WTC11 (cell line): ENCODE measurements at regions not wholly inside any gene's neighbourhood (a gene's known extent, or its start where the extent isn't known, plus 50 kb on each side); places are given as distances from the start of the nearest gene placed in this dataset.
A peak's percentile ranks its signal among the peaks of the same experiment; 100 is the strongest.

Experiments
- ATAC-seq: fragments of 200-7000 bp; cut with Tn5 transposase; 2 replicates; pipeline ENCODE4 v1.10.0; 2021; ENCODE audit warnings: mild to moderate bottlenecking, moderate library complexity
- CTCF ChIA-PET: fragments of 300-600 bp; sonication (Branson Sonifier 250); formaldehyde crosslinking; loops from one replicate; lab custom pipeline; 2021; ENCODE audit warnings: antibody characterized with exemption; lab: Charles Lee
- POLR2A ChIA-PET: fragments of 350-600 bp; sonication (Branson Sonifier 250); formaldehyde crosslinking; loops from one replicate; lab custom pipeline; 2021; ENCODE audit warnings: antibody characterized with exemption; lab: Charles Lee
- DNase-seq: peaks from one replicate; pipeline ENCODE4 v3.0.0; 2021; ENCODE audit warnings: low spot score
- H3K27ac Mint-ChIP-seq: 2 replicates; pipeline ENCODE4 v1.8.0; 2021; ENCODE audit warnings: mixed read lengths
- H3K27me3 Mint-ChIP-seq: 2 replicates; pipeline ENCODE4 v1.8.0; 2021; ENCODE audit warnings: low read depth, mild to moderate bottlenecking, moderate library complexity, mixed read lengths
- H3K36me3 Mint-ChIP-seq: 2 replicates; pipeline ENCODE4 v1.8.0; 2021; ENCODE audit warnings: mixed read lengths
- H3K4me1 Mint-ChIP-seq: 2 replicates; pipeline ENCODE4 v1.8.0; 2022; ENCODE audit warnings: mixed read lengths
- H3K4me3 Mint-ChIP-seq: 2 replicates; pipeline ENCODE4 v1.8.0; 2021; ENCODE audit warnings: mild to moderate bottlenecking, moderate library complexity, mixed read lengths
- H3K9me3 Mint-ChIP-seq: 2 replicates; pipeline ENCODE4 v1.8.0; 2021; ENCODE audit warnings: mixed read lengths
- CBFB ChIP-seq: sonication (generic); formaldehyde crosslinking; IDR thresholded peaks from 2 replicates; pipeline ENCODE4 v1.8.1; 2022; ENCODE audit warnings: mild to moderate bottlenecking, low read depth, missing genetic modification reagents
- ELF4 ChIP-seq: sonication (generic); formaldehyde crosslinking; IDR thresholded peaks from 2 replicates; pipeline ENCODE4 v1.8.1; 2022; ENCODE audit warnings: low read depth, mild to moderate bottlenecking, moderate library complexity, missing genetic modification reagents
- FOXJ3 ChIP-seq: sonication (generic); formaldehyde crosslinking; IDR thresholded peaks from 2 replicates; pipeline ENCODE4 v1.9.0; 2021; ENCODE audit warnings: missing genetic modification reagents, mild to moderate bottlenecking, borderline replicate concordance
- FOXP1 ChIP-seq: sonication (generic); formaldehyde crosslinking; IDR thresholded peaks from 2 replicates; pipeline ENCODE4 v1.8.0; 2022; ENCODE audit warnings: missing genetic modification reagents, mild to moderate bottlenecking, moderate library complexity, borderline replicate concordance
- GABPB1 ChIP-seq: sonication (generic); formaldehyde crosslinking; IDR thresholded peaks from 2 replicates; pipeline ENCODE4 v1.8.1; 2023; ENCODE audit warnings: mild to moderate bottlenecking, missing genetic modification reagents
- NFATC4 ChIP-seq: fragments of 250-450 bp; sonication (Bioruptor Pico); IDR thresholded peaks from 2 replicates; pipeline ENCODE4 v1.9.0; 2021; ENCODE audit warnings: mild to moderate bottlenecking
- NR3C1 ChIP-seq: sonication (generic); formaldehyde crosslinking; conservative IDR thresholded peaks from 2 replicates; pipeline ENCODE4 v1.8.1; 2023; ENCODE audit warnings: low read depth, mild to moderate bottlenecking, missing genetic modification reagents
- SMAD3 ChIP-seq: sonication (generic); formaldehyde crosslinking; IDR thresholded peaks from 2 replicates; pipeline ENCODE4 v1.8.0; 2022; ENCODE audit warnings: missing genetic modification reagents, mild to moderate bottlenecking, borderline replicate concordance
- SMAD4 ChIP-seq: sonication (generic); formaldehyde crosslinking; IDR thresholded peaks from 2 replicates; pipeline ENCODE4 v1.8.0; 2022; ENCODE audit warnings: mild to moderate bottlenecking, missing genetic modification reagents
- TEAD4 ChIP-seq: sonication (generic); formaldehyde crosslinking; IDR thresholded peaks from 2 replicates; pipeline ENCODE4 v1.8.0; 2022; ENCODE audit warnings: mild to moderate bottlenecking, missing genetic modification reagents
- TP53 ChIP-seq: sonication (generic); formaldehyde crosslinking; IDR thresholded peaks from 2 replicates; pipeline ENCODE4 v1.8.1; 2023; ENCODE audit warnings: mild to moderate bottlenecking, missing genetic modification reagents
- ZNF423 ChIP-seq: fragments of 250-450 bp; sonication (Bioruptor Pico); IDR thresholded peaks from 2 replicates; pipeline ENCODE4 v2.1.2; 2022; ENCODE audit warnings: mild to moderate bottlenecking, moderate library complexity
- TF ChIP-seq, protein P1 (sequence below): sonication (generic); formaldehyde crosslinking; IDR thresholded peaks from 2 replicates; pipeline ENCODE4 v1.8.1; 2023; ENCODE audit warnings: mild to moderate bottlenecking, missing genetic modification reagents, moderate library complexity
- TF ChIP-seq, protein P2 (sequence below): sonication (generic); formaldehyde crosslinking; IDR thresholded peaks from 2 replicates; pipeline ENCODE4 v1.8.0; 2022; ENCODE audit warnings: mild to moderate bottlenecking, missing genetic modification reagents
- TF ChIP-seq, protein P3 (sequence below): fragments of 250-450 bp; sonication (Bioruptor Pico); IDR thresholded peaks from 2 replicates; pipeline ENCODE4 v1.9.0; 2021; ENCODE audit warnings: mild to moderate bottlenecking
- TF ChIP-seq, protein P4 (sequence below): sonication (generic); formaldehyde crosslinking; IDR thresholded peaks from 2 replicates; pipeline ENCODE4 v1.8.0; 2022; ENCODE audit warnings: missing genetic modification reagents

DNA sequence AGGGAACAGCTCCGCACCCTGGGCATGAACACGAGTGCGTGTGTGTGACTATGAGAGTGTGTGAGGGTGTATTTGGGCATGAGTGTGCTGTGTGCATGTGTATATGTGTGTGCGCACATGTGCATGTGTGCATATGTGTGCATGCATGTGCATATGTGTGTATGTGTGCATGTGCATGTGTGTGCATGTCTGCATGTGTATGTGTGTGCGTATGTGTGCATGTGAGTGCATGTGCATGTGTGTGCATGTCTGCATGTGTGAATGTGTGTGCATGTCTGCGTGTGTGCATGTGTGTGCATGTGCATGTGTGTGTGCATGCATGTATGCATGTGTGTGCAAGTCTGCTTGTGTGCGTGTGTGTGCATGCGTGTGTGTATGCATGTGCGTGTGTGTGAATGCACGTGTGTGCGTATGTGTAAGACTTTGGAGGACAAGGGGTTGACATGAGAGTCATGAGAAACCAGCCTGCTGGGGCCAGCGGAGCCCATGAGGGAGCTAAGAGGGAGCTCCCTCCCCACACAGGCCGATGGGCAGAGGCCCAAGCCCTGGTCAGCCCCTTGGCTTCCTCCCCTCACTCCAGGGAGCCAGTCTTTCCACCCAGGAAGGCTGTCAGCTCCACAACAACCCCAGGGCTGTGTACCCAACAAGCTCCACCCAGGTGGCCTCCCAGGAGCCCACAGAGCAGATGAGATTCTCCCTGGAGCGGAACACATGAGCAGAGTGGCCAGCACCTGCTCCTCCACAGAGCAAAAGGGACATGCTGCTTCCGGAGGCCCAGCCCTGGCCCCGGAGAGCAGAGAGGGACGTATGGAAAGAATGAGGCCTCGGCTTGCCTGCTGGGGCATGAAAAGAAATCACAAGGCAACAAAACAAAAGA, 142.5 kb upstream of the PPP2R2D start:
- no peaks in the 10 kb centered on the region for H3K36me3 Mint-ChIP-seq
- no peak overlapping the region; the same call in 1 of the 2 replicates for H3K27ac Mint-ChIP-seq
- H3K4me1 Mint-ChIP-seq = peaks cover 41% of the 10 kb centered on the region

DNA sequence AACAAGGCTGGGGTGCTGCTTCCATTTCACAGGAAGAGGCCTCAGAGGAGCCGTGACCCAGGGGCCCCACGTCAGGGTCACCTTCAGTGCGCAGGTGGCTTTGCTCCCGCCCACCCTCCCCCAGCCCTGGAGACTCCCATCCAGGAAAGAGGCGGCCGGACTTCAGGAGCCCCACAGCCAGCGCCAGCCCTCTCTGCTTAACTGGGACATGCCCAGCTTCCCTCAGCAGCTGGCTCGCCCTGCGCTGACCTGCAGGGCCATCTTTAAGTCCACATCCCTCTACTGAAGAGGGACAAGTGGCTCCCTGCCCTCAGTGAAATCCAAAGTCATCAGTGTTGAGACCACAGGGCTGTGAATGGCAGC, 141.9 kb upstream of the PPP2R2D start:
- Mint-ChIP-seq H3K9me3 (no peaks in the 10 kb centered on the region), H3K27ac (no peak overlapping the region), H3K27me3 (peaks cover 2% of the 10 kb centered on the region; the same call in 1 of the 2 replicates), H3K4me1 (peaks cover 45% of the 10 kb centered on the region)
- DNase-seq = no peak
- TF ChIP-seq, protein P1, sequence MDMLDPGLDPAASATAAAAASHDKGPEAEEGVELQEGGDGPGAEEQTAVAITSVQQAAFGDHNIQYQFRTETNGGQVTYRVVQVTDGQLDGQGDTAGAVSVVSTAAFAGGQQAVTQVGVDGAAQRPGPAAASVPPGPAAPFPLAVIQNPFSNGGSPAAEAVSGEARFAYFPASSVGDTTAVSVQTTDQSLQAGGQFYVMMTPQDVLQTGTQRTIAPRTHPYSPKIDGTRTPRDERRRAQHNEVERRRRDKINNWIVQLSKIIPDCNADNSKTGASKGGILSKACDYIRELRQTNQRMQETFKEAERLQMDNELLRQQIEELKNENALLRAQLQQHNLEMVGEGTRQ (CRISPR knock-in tag) = no peak
- TF ChIP-seq FOXJ3 = no peak
- no peak for TF ChIP-seq TP53
- no peak for TF ChIP-seq NR3C1 (CRISPR knock-in tag)
- TF ChIP-seq, protein P2, sequence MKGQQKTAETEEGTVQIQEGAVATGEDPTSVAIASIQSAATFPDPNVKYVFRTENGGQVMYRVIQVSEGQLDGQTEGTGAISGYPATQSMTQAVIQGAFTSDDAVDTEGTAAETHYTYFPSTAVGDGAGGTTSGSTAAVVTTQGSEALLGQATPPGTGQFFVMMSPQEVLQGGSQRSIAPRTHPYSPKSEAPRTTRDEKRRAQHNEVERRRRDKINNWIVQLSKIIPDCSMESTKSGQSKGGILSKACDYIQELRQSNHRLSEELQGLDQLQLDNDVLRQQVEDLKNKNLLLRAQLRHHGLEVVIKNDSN = no peak
- TF ChIP-seq SMAD4 (CRISPR knock-in tag) = no peak
- TF ChIP-seq, protein P3, sequence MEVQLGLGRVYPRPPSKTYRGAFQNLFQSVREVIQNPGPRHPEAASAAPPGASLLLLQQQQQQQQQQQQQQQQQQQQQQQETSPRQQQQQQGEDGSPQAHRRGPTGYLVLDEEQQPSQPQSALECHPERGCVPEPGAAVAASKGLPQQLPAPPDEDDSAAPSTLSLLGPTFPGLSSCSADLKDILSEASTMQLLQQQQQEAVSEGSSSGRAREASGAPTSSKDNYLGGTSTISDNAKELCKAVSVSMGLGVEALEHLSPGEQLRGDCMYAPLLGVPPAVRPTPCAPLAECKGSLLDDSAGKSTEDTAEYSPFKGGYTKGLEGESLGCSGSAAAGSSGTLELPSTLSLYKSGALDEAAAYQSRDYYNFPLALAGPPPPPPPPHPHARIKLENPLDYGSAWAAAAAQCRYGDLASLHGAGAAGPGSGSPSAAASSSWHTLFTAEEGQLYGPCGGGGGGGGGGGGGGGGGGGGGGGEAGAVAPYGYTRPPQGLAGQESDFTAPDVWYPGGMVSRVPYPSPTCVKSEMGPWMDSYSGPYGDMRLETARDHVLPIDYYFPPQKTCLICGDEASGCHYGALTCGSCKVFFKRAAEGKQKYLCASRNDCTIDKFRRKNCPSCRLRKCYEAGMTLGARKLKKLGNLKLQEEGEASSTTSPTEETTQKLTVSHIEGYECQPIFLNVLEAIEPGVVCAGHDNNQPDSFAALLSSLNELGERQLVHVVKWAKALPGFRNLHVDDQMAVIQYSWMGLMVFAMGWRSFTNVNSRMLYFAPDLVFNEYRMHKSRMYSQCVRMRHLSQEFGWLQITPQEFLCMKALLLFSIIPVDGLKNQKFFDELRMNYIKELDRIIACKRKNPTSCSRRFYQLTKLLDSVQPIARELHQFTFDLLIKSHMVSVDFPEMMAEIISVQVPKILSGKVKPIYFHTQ (CRISPR knock-in tag) = no peak
- no peak for TF ChIP-seq SMAD3
- TF ChIP-seq ZNF423 = no peak
- no peak for TF ChIP-seq ELF4 (CRISPR knock-in tag)
- no peak for TF ChIP-seq FOXP1
- no peak for TF ChIP-seq TEAD4 (CRISPR knock-in tag)
- TF ChIP-seq, all 79 proteins: peak for 0
- ChIA-PET CTCF (no interaction called here), POLR2A (no interaction called here)
- Mint-ChIP-seq H3K4me3 (no peak overlapping the region), H3K36me3 (no peaks in the 10 kb centered on the region)
- ATAC-seq = no peak

More for the DNA sequence above, 142.5 kb upstream of the PPP2R2D start:
- Mint-ChIP-seq H3K9me3 (no peaks in the 10 kb centered on the region), H3K27me3 (peaks cover 2% of the 10 kb centered on the region; the same call in 1 of the 2 replicates), H3K4me3 (no peak overlapping the region)
- no peak for ATAC-seq
- TF ChIP-seq GABPB1 (CRISPR knock-in tag) (no peak), CBFB (CRISPR knock-in tag) (0 out of 2 replicates have a peak, but pooled peaks have one; percentile 40), ZNF423 (peak; percentile 25; the same call in 1 of the 2 replicates)
- DNase-seq = no peak
- POLR2A ChIA-PET = no interaction called here
- CTCF ChIA-PET = no interaction called here

DNA sequence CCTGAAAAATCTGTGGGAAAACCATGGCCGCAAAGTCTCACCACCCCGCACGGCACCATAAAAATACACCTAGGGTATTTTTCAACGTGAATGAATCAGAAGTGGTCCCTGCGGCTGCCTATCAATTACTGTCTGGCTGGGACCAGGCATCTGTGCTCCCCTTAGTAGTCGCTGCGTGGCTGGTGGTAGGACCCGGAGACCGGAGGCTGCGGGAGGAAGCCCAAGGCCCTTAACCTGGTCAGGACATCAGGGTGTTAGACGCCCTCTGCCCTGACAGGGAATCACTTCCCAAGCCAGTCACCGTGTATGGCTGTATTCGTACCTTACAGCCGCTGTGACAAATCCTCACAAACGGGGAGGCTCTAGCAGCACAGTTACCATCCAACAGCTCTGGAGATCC, 141.5 kb upstream of the PPP2R2D start:
- DNase-seq = no peak
- ChIA-PET CTCF (no interaction called here), POLR2A (no interaction called here)
- ATAC-seq = no peak
- peaks cover 2% of the 10 kb centered on the region for H3K36me3 Mint-ChIP-seq
- no peak overlapping the region for H3K4me3 Mint-ChIP-seq
- TF ChIP-seq, protein P4, sequence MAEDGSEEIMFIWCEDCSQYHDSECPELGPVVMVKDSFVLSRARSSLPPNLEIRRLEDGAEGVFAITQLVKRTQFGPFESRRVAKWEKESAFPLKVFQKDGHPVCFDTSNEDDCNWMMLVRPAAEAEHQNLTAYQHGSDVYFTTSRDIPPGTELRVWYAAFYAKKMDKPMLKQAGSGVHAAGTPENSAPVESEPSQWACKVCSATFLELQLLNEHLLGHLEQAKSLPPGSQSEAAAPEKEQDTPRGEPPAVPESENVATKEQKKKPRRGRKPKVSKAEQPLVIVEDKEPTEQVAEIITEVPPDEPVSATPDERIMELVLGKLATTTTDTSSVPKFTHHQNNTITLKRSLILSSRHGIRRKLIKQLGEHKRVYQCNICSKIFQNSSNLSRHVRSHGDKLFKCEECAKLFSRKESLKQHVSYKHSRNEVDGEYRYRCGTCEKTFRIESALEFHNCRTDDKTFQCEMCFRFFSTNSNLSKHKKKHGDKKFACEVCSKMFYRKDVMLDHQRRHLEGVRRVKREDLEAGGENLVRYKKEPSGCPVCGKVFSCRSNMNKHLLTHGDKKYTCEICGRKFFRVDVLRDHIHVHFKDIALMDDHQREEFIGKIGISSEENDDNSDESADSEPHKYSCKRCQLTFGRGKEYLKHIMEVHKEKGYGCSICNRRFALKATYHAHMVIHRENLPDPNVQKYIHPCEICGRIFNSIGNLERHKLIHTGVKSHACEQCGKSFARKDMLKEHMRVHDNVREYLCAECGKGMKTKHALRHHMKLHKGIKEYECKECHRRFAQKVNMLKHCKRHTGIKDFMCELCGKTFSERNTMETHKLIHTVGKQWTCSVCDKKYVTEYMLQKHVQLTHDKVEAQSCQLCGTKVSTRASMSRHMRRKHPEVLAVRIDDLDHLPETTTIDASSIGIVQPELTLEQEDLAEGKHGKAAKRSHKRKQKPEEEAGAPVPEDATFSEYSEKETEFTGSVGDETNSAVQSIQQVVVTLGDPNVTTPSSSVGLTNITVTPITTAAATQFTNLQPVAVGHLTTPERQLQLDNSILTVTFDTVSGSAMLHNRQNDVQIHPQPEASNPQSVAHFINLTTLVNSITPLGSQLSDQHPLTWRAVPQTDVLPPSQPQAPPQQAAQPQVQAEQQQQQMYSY = peak; percentile 86
- no peak for TF ChIP-seq NFATC4 (CRISPR knock-in tag)
- H3K27me3 Mint-ChIP-seq = peaks cover 2% of the 10 kb centered on the region; the same call in 1 of the 2 replicates
- peaks cover 50% of the 10 kb centered on the region for H3K4me1 Mint-ChIP-seq
- H3K9me3 Mint-ChIP-seq = peaks cover 3% of the 10 kb centered on the region
- no peak overlapping the region for H3K27ac Mint-ChIP-seq
